ENCODE measurements at regions not wholly inside any gene's neighbourhood (a gene's known extent, or its start where the extent isn't known, plus 50 kb on each side); places are given as distances from the start of the nearest gene placed in this dataset.

- Histone ChIP-seq H3K4me2 (ENCODE audit: low read length) (no peak overlapping the region), H3K27me3 (ENCODE audit: control insufficient read depth, insufficient read depth, low read length) (no peaks in the 10 kb centered on the region), H3K27ac (no peak overlapping the region), H3K36me3 (ENCODE audit: control insufficient read depth, insufficient read depth, low read length) (no peaks in the 10 kb centered on the region), H2AFZ (no peak overlapping the region), H3K79me2 (no peaks in the 10 kb centered on the region), H3K9ac (no peak overlapping the region), H3K4me3 (ENCODE audit: low read depth, low read length) (no peak overlapping the region), H3K9me3 (ENCODE audit: control insufficient read depth, low read length) (no peaks in the 10 kb centered on the region), H3K4me1 (no peaks in the 10 kb centered on the region)
- TF ChIP-seq CTCF (IDR thresholded peaks at IDR 0.05), result no peak
Measured at GRCh38 chr2:175631245-175631623, 370.8 kb downstream of the LNPK start.

- no peaks in the 10 kb centered on the region for H3K9me3 ChIP-seq (ENCODE audit: control insufficient read depth, low read length)
- no peaks in the 10 kb centered on the region for H3K4me1 ChIP-seq
- H3K36me3 ChIP-seq (ENCODE audit: control insufficient read depth, insufficient read depth, low read length), result no peaks in the 10 kb centered on the region
- no peak for TF ChIP-seq CTCF (IDR thresholded peaks at IDR 0.05)
- no peak overlapping the region for H3K9ac ChIP-seq
- no peaks in the 10 kb centered on the region for H3K79me2 ChIP-seq
- H2AFZ ChIP-seq, result no peak overlapping the region
- no peak overlapping the region for H3K4me2 ChIP-seq (ENCODE audit: low read length)
- no peak overlapping the region for H3K27ac ChIP-seq
- H3K27me3 ChIP-seq (ENCODE audit: control insufficient read depth, insufficient read depth, low read length), result no peaks in the 10 kb centered on the region
- H3K4me3 ChIP-seq (ENCODE audit: low read depth, low read length), result no peak overlapping the region
Measured at GRCh38 chr2:175630280-175631244, 371.5 kb downstream of the LNPK start.

- H2AFZ ChIP-seq, result no peak overlapping the region
Measured at GRCh38 chr2:175628243-175628642, 373.8 kb downstream of the LNPK start.

GRCh38 chr2:175627405-175627804 lies 374.7 kb downstream of the LNPK start:
- H3K27me3 ChIP-seq (ENCODE audit: control insufficient read depth, insufficient read depth, low read length), result no peaks in the 10 kb centered on the region
- no peak overlapping the region for H3K9ac ChIP-seq
- H3K4me3 ChIP-seq (ENCODE audit: low read depth, low read length), result no peak overlapping the region
- H3K4me1 ChIP-seq, result peaks cover 16% of the 10 kb centered on the region
- H3K4me2 ChIP-seq (ENCODE audit: low read length), result no peak overlapping the region
- no peak for TF ChIP-seq CTCF (IDR thresholded peaks at IDR 0.05)
- no peaks in the 10 kb centered on the region for H3K79me2 ChIP-seq
- H3K36me3 ChIP-seq (ENCODE audit: control insufficient read depth, insufficient read depth, low read length), result no peaks in the 10 kb centered on the region
- no peaks in the 10 kb centered on the region for H3K9me3 ChIP-seq (ENCODE audit: control insufficient read depth, low read length)
- H3K27ac ChIP-seq, result no peak overlapping the region
- no peak overlapping the region for H2AFZ ChIP-seq

More at GRCh38 chr2:175628243-175628642, 373.8 kb downstream of the LNPK start:
- Histone ChIP-seq H3K4me3 (ENCODE audit: low read depth, low read length) (no peak overlapping the region), H3K4me1 (peaks cover 16% of the 10 kb centered on the region), H3K27ac (no peak overlapping the region), H3K9ac (no peak overlapping the region), H3K27me3 (ENCODE audit: control insufficient read depth, insufficient read depth, low read length) (no peaks in the 10 kb centered on the region), H3K36me3 (ENCODE audit: control insufficient read depth, insufficient read depth, low read length) (no peaks in the 10 kb centered on the region), H3K4me2 (ENCODE audit: low read length) (no peak overlapping the region), H3K9me3 (ENCODE audit: control insufficient read depth, low read length) (no peaks in the 10 kb centered on the region), H3K79me2 (no peaks in the 10 kb centered on the region)
- TF ChIP-seq CTCF (IDR thresholded peaks at IDR 0.05), result no peak

Data from parathyroid adenoma (tissue), 2 donors.